K562 (cell line): ENCODE measurements at regions not wholly inside any gene's neighbourhood (a gene's known extent, or its start where the extent isn't known, plus 50 kb on each side); places are given as distances from the start of the nearest gene placed in this dataset.

Experiments
- ATAC-seq: fragments of 200-7000 bp; cut with Tn5 transposase; 3 replicates; pipeline ENCODE4 v1.9.1; 2020; ENCODE audit warnings: moderate library complexity
- BruUV-seq: library from RNA; stranded (reverse); fragments of 400-500 nt; replicated peaks from 2 replicates; lab custom pipeline; 2021; lab: Mats Ljungman, UMichigan
- CTCF ChIA-PET: fragments of 300-600 bp; formaldehyde crosslinking; extraction: SDS; loops from one replicate; lab custom pipeline; 2021; ENCODE audit warnings: low intra/inter-chr PET ratio; lab: Yijun Ruan, JAX
- POLR2A ChIA-PET: fragments of 300-600, 350-650 bp; sonication (Branson Sonifier 250); formaldehyde crosslinking; extraction: SDS; loops from one replicate; lab custom pipeline; 2021; ENCODE audit warnings: antibody characterized with exemption, inconsistent platforms; lab: Yijun Ruan, JAX
- DNase-seq, 4 experiments: peaks; one replicate each; pipeline versions ENCODE4 v3.0.0 to v3.0.0-alpha.2; 2011 to 2018; ENCODE audit warnings: low spot score in 3 of 4, mixed read lengths in 3 of 4; ENCODE audit errors: extremely low read depth in 1 of 4
- FAIRE-seq: peaks from 2 replicates; lab custom pipeline; 2011; peaks lifted over from hg19 to GRCh38; lab: Jason Lieb, UNC
- H2AFZ ChIP-seq: 2 replicates; pipeline ENCODE4 v1.6.0; 2011; ENCODE audit warnings: low read depth, low read length, control low read depth, inconsistent platforms
- H3K27ac ChIP-seq: fragments of 200-600 bp; 3 replicates; pipeline ENCODE4 v1.8.0; 2011; ENCODE audit warnings: low read depth, mild to moderate bottlenecking, control low read depth, inconsistent platforms, low read length, moderate library complexity, mixed read lengths; ENCODE audit errors: extremely low read depth
- H3K27me3 ChIP-seq, 2 experiments: fragments of 300-600 bp in 1 of 2; 2 replicates in 1 of 2; 3 replicates in 1 of 2; pipeline versions ENCODE4 v1.6.0 to v1.8.0; 2011; ENCODE audit warnings: inconsistent platforms in 2 of 2, low read length in 2 of 2, mild to moderate bottlenecking in 1 of 2, mixed read lengths in 1 of 2, moderate library complexity in 1 of 2; ENCODE audit not compliant: control insufficient read depth in 2 of 2, insufficient read depth in 2 of 2
- H3K36me3 ChIP-seq: fragments of 300-600 bp; 3 replicates; pipeline ENCODE4 v1.8.0; 2011; ENCODE audit warnings: mild to moderate bottlenecking, low read length, inconsistent platforms; ENCODE audit not compliant: control insufficient read depth, insufficient read depth
- H3K4me1 ChIP-seq, 2 experiments: fragments of 200-600 bp in 1 of 2; replicated peaks in 1 of 2; 2 replicates in 1 of 2; 3 replicates in 1 of 2; pipeline versions ENCODE4 v1.5.1 to v1.8.0; 2011; ENCODE audit warnings: inconsistent platforms in 2 of 2, low read length in 2 of 2, mild to moderate bottlenecking in 1 of 2, mixed read lengths in 1 of 2, moderate library complexity in 1 of 2; ENCODE audit not compliant: control insufficient read depth in 2 of 2, insufficient read depth in 2 of 2
- H3K4me2 ChIP-seq: 2 replicates; pipeline ENCODE4 v1.6.1; 2011; ENCODE audit warnings: low read length, control low read depth, inconsistent platforms, mixed read lengths; ENCODE audit not compliant: insufficient read depth
- H3K4me3 ChIP-seq: fragments of 200-600 bp; sonication (generic), shearing (Covaris generic); 2 replicates; pipeline ENCODE4 v1.5.1; 2016; ENCODE audit warnings: control low read depth, inconsistent platforms
- H3K79me2 ChIP-seq: fragments of 200-600 bp; 3 replicates; pipeline ENCODE4 v1.8.0; 2011; ENCODE audit warnings: low read length, inconsistent platforms; ENCODE audit not compliant: control insufficient read depth, insufficient read depth
- H3K9ac ChIP-seq, 2 experiments: 2 replicates each; pipeline versions ENCODE4 v1.6.0 to v1.6.1; 2011; ENCODE audit warnings: low read depth in 2 of 2, low read length in 2 of 2, control low read depth in 1 of 2, inconsistent platforms in 1 of 2, mild to moderate bottlenecking in 1 of 2, mixed read lengths in 1 of 2; ENCODE audit not compliant: insufficient read depth in 1 of 2
- H3K9me1 ChIP-seq: one replicate; pipeline ENCODE4 v1.6.0; 2011; ENCODE audit warnings: inconsistent platforms, mild to moderate bottlenecking, low read length, moderate library complexity; ENCODE audit not compliant: control insufficient read depth, insufficient read depth
- H3K9me3 ChIP-seq: replicated peaks from 2 replicates; pipeline ENCODE4 v1.5.1; 2011; ENCODE audit warnings: low read depth, low read length, inconsistent platforms; ENCODE audit not compliant: control insufficient read depth, insufficient read depth
- H4K20me1 ChIP-seq: replicated peaks from 2 replicates; pipeline ENCODE4 v1.6.1; 2011; ENCODE audit warnings: low read length, inconsistent platforms, mixed read lengths; ENCODE audit not compliant: control insufficient read depth, insufficient read depth
- DDX20 ChIP-seq: fragments of 450-650 bp; IDR thresholded peaks from 2 replicates; pipeline ENCODE4 v1.6.1; 2016; ENCODE audit warnings: missing genetic modification characterization, low read depth, mild to moderate bottlenecking, missing compliant biosample characterization, moderate library complexity
- DIDO1 ChIP-seq: fragments of 450-650 bp; IDR thresholded peaks from 2 replicates; pipeline ENCODE4 v1.6.1; 2016; ENCODE audit warnings: low read depth, missing biosample characterization, missing genetic modification characterization
- DNMT1 ChIP-seq: fragments of 450-650 bp; IDR thresholded peaks from 2 replicates; pipeline ENCODE4 v1.6.1; 2016; ENCODE audit warnings: antibody characterized with exemption, mild to moderate bottlenecking
- HOMEZ ChIP-seq: fragments of 250-450 bp; sonication (Bioruptor Pico); IDR thresholded peaks from 2 replicates; pipeline ENCODE4 v1.4.0; 2020; ENCODE audit warnings: mild to moderate bottlenecking, moderate library complexity
- IRF1 ChIP-seq: sonication (generic); formaldehyde crosslinking; IDR thresholded peaks from 2 replicates; pipeline ENCODE4 v1.8.0; 2022; ENCODE audit warnings: missing genetic modification reagents, mild to moderate bottlenecking, borderline replicate concordance
- KAT7 ChIP-seq: sonication (generic); formaldehyde crosslinking; IDR thresholded peaks from 2 replicates; pipeline ENCODE4 v1.8.0; 2022; ENCODE audit warnings: missing genetic modification reagents, mild to moderate bottlenecking, borderline replicate concordance
- POLR2H ChIP-seq: IDR thresholded peaks from 2 replicates; pipeline ENCODE4 v1.6.1; 2016; ENCODE audit warnings: missing genetic modification characterization, low read depth, mild to moderate bottlenecking, control low read depth, missing compliant biosample characterization, moderate library complexity
- PURB ChIP-seq: sonication (generic); formaldehyde crosslinking; IDR thresholded peaks from 2 replicates; pipeline ENCODE4 v1.9.0; 2021; ENCODE audit warnings: low read depth, mild to moderate bottlenecking, missing genetic modification reagents
- RBM22 ChIP-seq: fragments of 200-400 bp; formaldehyde crosslinking; IDR thresholded peaks from 2 replicates; pipeline ENCODE4 v1.6.1; 2018; ENCODE audit warnings: low read length, low read depth; ENCODE audit not compliant: poor library complexity, severe bottlenecking
- TBP ChIP-seq: optimal IDR thresholded peaks from 2 replicates; pipeline ENCODE3; 2011; ENCODE audit warnings: low read depth, low read length, improper control_type of control experiment
- TFAP4 ChIP-seq: sonication (generic); formaldehyde crosslinking; IDR thresholded peaks from 2 replicates; pipeline ENCODE4 v1.8.0; 2022; ENCODE audit warnings: missing genetic modification reagents, mild to moderate bottlenecking, moderate library complexity, borderline replicate concordance
- ZBTB9 ChIP-seq: fragments of 450-650 bp; formaldehyde crosslinking; IDR thresholded peaks from 2 replicates; pipeline ENCODE4 v1.4.0; 2020; ENCODE audit warnings: mild to moderate bottlenecking, moderate library complexity
- ZFPM2 ChIP-seq: fragments of 250-450 bp; sonication (Bioruptor Pico); IDR thresholded peaks from 2 replicates; pipeline ENCODE4 v1.5.1; 2022; ENCODE audit warnings: mild to moderate bottlenecking
- ZNF398 ChIP-seq: fragments of 250-450 bp; sonication (Bioruptor Pico); IDR thresholded peaks from 2 replicates; pipeline ENCODE4 v1.8.0; 2021; ENCODE audit warnings: moderate library complexity, mild to moderate bottlenecking, inconsistent platforms
- ZNF561 ChIP-seq: fragments of 450-650 bp; formaldehyde crosslinking; conservative IDR thresholded peaks from 2 replicates; pipeline ENCODE4 v1.4.0; 2020; ENCODE audit warnings: mild to moderate bottlenecking, moderate library complexity
- ZNF583 ChIP-seq: fragments of 250-450 bp; sonication (Bioruptor Pico); IDR thresholded peaks from 2 replicates; pipeline ENCODE4 v1.4.0; 2020
- WGBS: fragments of 100-300 bp; shearing (Covaris generic); methylation state at CpG from one replicate; pipeline ENCODE4 v1.1.6; 2016; ENCODE audit warnings: low coverage, mixed read lengths; ENCODE audit not compliant: insufficient coverage; ENCODE audit errors: missing lambda C conversion rate; 5-methylcytosine and 5-hydroxymethylcytosine counted together
- in situ Hi-C: fragments of 300-500 bp; cut with MboI; formaldehyde crosslinking; loops from 4 replicates; pipeline ENCODE4 v1.15.0; 2018; ENCODE audit warnings: inconsistent platforms, mixed read lengths
- intact Hi-C: fragments of 100-400 bp; cut with micrococcal nuclease; formaldehyde crosslinking; loops from 2 replicates; pipeline ENCODE4 v1.14.2; 2022

- TF ChIP-seq ZFPM2, result no peak
- TF ChIP-seq HOMEZ (CRISPR knock-in tag), result no peak
- TF ChIP-seq DIDO1, result no peak
These were observed 126.0 kb downstream of the KCNJ2 start (continued) for GRCh38 chr17:70295329-70295728.

GRCh38 chr17:70295731-70296130 lies 126.4 kb downstream of the KCNJ2 start:
- H3K9ac ChIP-seq, result no peak overlapping the region
- in situ Hi-C loops (no loop called here), intact Hi-C loops (no loop called here)
- no peak for FAIRE-seq
- no peak overlapping the region for H3K27ac ChIP-seq
- no peaks in the 10 kb centered on the region for H3K9me1 ChIP-seq
- no peak for TF ChIP-seq ZNF398 (CRISPR knock-in tag)
- no peak for TF ChIP-seq PURB (CRISPR knock-in tag)
- no peak for TF ChIP-seq POLR2H (tag)
- no peak for TF ChIP-seq ZBTB9 (CRISPR knock-in tag)
- TF ChIP-seq ZNF583 (CRISPR knock-in tag), result no peak
- TF ChIP-seq IRF1 (CRISPR knock-in tag), result no peak
- no peak for TF ChIP-seq ZNF561
- no peak for TF ChIP-seq RBM22
- no peak for TF ChIP-seq TFAP4 (CRISPR knock-in tag)
- no peak for TF ChIP-seq DNMT1
- no peak for TF ChIP-seq TBP
- no peak for TF ChIP-seq DDX20
- TF ChIP-seq KAT7, result no peak
- H3K36me3 ChIP-seq, result no peaks in the 10 kb centered on the region
- POLR2A ChIA-PET, result no interaction called here
- no TSS peak for BruUV-seq
- H3K9me3 ChIP-seq, result no peaks in the 10 kb centered on the region; the same call in 1 of the 2 replicates
- H2AFZ ChIP-seq, result no peak overlapping the region
- no peaks in the 10 kb centered on the region for H3K27me3 ChIP-seq
- H3K4me3 ChIP-seq, result no peak overlapping the region
- H3K4me1 ChIP-seq, result no peaks in the 10 kb centered on the region
- no peaks in the 10 kb centered on the region for H3K79me2 ChIP-seq
- no peak for DNase-seq
- no peaks in the 10 kb centered on the region for H4K20me1 ChIP-seq
- CTCF ChIA-PET, result no interaction called here
- ATAC-seq, result no peak
- 0% methylated on average over 1 of the region's 1 CpG for WGBS
- H3K4me2 ChIP-seq, result no peak overlapping the region
